Fibroblast of mammary gland (primary cell): ENCODE measurements at regions not wholly inside any gene's neighbourhood (a gene's known extent, or its start where the extent isn't known, plus 50 kb on each side); places are given as distances from the start of the nearest gene placed in this dataset.
A peak's percentile ranks its signal among the peaks of the same experiment; 100 is the strongest.

Source experiments
- DNase-seq: peaks from one replicate; pipeline ENCODE4 v3.0.0-alpha.2; 2010; ENCODE audit warnings: low read depth
- H3K4me3 ChIP-seq: 2 replicates; pipeline ENCODE4 v1.5.1; 2011; ENCODE audit warnings: low read depth, mild to moderate bottlenecking, low read length, moderate library complexity; ENCODE audit not compliant: control insufficient read depth
- CTCF ChIP-seq: conservative IDR thresholded peaks from 2 replicates; pipeline ENCODE4 v1.5.1; 2011; ENCODE audit warnings: low read depth, low read length, inconsistent platforms; ENCODE audit not compliant: control insufficient read depth, insufficient read depth

DNA sequence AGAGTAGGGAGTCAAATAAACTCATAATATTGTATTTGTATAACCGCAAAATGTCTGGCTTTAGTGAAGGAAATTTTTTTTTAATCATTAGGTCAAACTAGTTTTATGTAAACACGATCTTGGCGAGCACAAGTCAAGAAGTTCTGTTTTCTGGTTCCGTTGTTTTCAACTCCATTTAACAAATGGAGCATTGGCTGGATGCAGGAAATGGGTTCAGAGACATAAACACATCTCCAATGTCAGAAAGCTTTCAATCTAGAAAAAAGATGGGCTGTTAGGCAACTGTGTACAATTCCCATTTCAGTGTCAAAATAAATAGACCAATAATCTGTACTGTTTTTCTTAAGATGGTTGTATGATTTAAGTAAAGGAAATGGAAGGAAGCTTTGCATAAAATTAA is 292.8 kb downstream of the TBL1XR1 start:
- TF ChIP-seq CTCF = no peak
- H3K4me3 ChIP-seq = no peak overlapping the region
- DNase-seq = no peak

DNA sequence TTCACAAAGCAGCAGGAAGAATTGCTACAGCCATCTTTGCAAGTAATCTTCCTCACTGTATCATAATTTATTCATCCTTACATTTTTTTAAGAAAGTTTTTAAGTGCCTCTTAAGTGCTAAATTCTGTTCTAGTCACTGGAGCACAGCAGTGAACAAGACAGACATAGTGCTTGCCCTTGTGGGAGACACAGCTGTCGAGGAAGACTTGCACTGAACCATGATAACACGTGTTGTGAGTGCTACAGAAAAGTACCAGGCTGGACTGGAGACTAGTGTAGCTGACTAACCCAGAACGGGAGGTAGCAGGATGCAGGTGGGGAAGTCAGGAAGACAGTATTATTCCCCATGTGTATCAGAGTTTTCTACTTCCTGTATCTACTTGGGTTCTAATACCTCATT is 300.6 kb downstream of the TBL1XR1 start:
- DNase-seq = no peak
- H3K4me3 ChIP-seq = no peak overlapping the region
- TF ChIP-seq CTCF = no peak

DNA sequence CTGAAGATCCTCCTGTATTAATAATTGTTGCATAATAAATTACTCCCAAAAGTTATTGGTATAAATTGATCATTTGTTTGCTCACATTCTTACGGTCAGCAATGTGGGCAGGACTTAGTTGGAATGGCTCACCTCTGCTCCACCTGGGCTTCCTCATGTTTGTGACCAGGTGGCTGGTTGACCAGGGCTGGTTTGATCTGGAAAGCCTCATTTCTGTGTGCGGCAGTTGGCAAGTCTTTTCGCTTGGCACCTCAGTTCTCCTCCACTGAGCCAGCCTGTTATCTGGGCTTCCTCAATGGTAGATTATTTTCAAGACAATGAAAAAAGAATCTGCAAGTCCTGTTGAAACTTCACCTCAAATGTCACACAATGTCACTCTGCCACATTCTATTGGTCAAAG is 301.1 kb downstream of the TBL1XR1 start:
- no peak for DNase-seq
- TF ChIP-seq CTCF = no peak
- H3K4me3 ChIP-seq = no peak overlapping the region

DNA sequence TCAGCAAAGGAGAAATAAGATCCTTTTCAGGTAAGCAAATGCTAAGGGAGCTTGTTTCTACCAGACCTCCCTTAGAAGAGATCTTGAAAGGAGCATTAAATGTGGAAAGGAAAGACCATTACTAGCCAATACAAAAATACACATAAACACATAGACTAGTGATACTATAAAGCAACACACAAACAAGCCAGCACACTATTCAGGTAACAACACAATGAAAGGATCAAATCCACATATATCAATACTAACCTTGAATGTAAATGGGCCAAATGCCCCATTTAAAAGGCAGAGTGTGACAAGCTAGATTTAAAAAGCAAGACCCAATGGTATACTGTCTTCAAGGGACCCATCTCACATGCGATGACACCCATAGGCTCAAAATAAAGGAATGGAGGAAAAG is 317.6 kb downstream of the TBL1XR1 start:
- H3K4me3 ChIP-seq = no peak overlapping the region
- TF ChIP-seq CTCF = no peak
- DNase-seq = no peak

DNA sequence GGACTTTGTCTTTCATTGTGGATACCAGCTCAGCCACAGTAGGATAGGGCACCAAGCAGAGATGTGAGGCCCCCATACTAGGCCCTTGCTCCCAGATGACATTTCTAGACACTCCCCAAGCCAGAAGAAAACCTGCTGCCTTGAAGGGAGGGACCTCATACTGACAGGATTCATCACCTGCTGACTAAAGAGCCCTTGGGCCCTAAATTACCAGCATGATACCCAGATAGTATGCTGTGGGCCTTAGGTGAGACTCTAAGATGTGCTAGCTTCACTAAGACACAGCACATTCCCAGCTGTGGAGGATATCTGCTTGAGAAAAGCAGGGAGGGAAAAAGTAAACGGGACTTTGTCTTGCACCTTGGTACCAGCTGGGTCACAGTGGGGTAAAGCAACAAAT is 324.0 kb downstream of the TBL1XR1 start:
- no peak overlapping the region for H3K4me3 ChIP-seq
- no peak for TF ChIP-seq CTCF
- no peak for DNase-seq

DNA sequence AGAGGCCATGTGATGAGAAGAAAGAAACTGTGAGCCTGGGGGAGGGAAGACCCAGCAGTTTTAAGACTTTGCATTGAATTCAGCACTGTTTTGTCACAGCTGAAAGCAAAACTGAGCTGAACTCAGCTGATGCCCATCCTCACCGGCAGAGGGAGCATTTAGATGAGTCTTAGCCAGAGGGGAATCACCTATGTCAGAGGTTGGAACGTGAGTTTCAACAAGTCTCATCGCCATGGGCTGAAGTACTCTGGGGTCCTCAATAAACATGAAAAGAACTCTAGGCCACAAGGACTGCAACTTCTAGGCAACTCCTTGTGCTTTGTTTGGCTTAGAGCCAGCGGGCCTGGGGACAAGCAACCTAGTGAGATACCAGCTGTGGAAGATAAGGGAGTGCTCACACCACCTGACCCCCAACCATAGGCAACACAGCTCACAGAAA is 324.5 kb downstream of the TBL1XR1 start:
- peak; percentile 96 for TF ChIP-seq CTCF
- DNase-seq = peak; percentile 59

GRCh38 chr3:176870451-176870850 is 326.8 kb downstream of the TBL1XR1 start:
- TF ChIP-seq CTCF = no peak
- no peak overlapping the region for H3K4me3 ChIP-seq
- no peak for DNase-seq

More for the DNA sequence above, 324.5 kb downstream of the TBL1XR1 start:
- no peak overlapping the region for H3K4me3 ChIP-seq
